Upper lobe of left lung (tissue), 6 donors: ENCODE measurements at regions not wholly inside any gene's neighbourhood (a gene's known extent, or its start where the extent isn't known, plus 50 kb on each side); places are given as distances from the start of the nearest gene placed in this dataset.

ENCODE experiments used
- ATAC-seq, 2 donors: fragments of 200-7000 bp; cut with Tn5 transposase; one replicate each; pipeline ENCODE4 v1.9.1; 2022; ENCODE audit warnings: mild to moderate bottlenecking in 2 of 2, moderate library complexity in 2 of 2; ENCODE audit not compliant: low FRiP score in 2 of 2
- DNase-seq, 2 donors: peaks; one replicate each; pipeline ENCODE4 v3.0.0-alpha.2; 2019 to 2020
- H3K27ac ChIP-seq, 4 donors: fragments of 200-600 bp; sonication (generic); one replicate each; pipeline ENCODE4 v1.5.1; 2016 to 2019
- H3K27me3 ChIP-seq, 4 donors: fragments of 200-600 bp; sonication (generic); one replicate each; pipeline ENCODE4 v1.5.1; 2017 to 2019
- H3K36me3 ChIP-seq, 4 donors: fragments of 200-600 bp; sonication (generic); one replicate each; pipeline ENCODE4 v1.5.1; 2016 to 2019
- H3K4me1 ChIP-seq, 4 donors: fragments of 200-600 bp; sonication (generic); one replicate each; pipeline ENCODE4 v1.5.1; 2018 to 2019
- H3K4me3 ChIP-seq, 4 donors: fragments of 200-600 bp; sonication (generic); one replicate each; pipeline ENCODE4 v1.5.1; 2017 to 2019; ENCODE audit warnings: mild to moderate bottlenecking in 2 of 4, moderate library complexity in 1 of 4
- H3K9me3 ChIP-seq, 4 donors: fragments of 200-600 bp; sonication (generic); one replicate each; pipeline ENCODE4 v1.5.1; 2018 to 2019
- EP300 ChIP-seq, 4 donors: sonication (generic); formaldehyde crosslinking; IDR thresholded peaks; one replicate each; pipeline ENCODE4 v1.5.1; 2017; ENCODE audit warnings: antibody characterized with exemption in 4 of 4, control low read depth in 2 of 4
- POLR2A ChIP-seq, 4 donors: fragments of 450-650 bp; IDR thresholded peaks; one replicate each; pipeline ENCODE4 v1.5.1; 2016 to 2017; ENCODE audit warnings: antibody characterized with exemption in 4 of 4, mild to moderate bottlenecking in 2 of 4
- POLR2AphosphoS5 ChIP-seq, 2 donors: sonication (generic); formaldehyde crosslinking; IDR thresholded peaks; one replicate each; pipeline ENCODE4 v1.5.1; 2017; ENCODE audit warnings: antibody characterized with exemption in 2 of 2
- WGBS, 2 donors: methylation state at CpG; one replicate each; pipeline ENCODE4 v1.1.5; 2017 to 2018; 5-methylcytosine and 5-hydroxymethylcytosine counted together
- TF ChIP-seq, protein P1 (sequence below), 6 experiments: fragments of 450-650 bp in 4 of 6; fragments of 200-600 bp in 2 of 6; sonication (generic) in 2 of 6; IDR thresholded peaks; one replicate each; pipeline ENCODE4 v1.5.1; 2016 to 2019; ENCODE audit warnings: antibody characterized with exemption in 6 of 6
- donor health status: DM: no; HTN: no; CAD: no; lungs with moderate emphysema.
- donor health status: DM: no; HTN: yes; CAD: no; lungs with severe emphysema.

DNA sequence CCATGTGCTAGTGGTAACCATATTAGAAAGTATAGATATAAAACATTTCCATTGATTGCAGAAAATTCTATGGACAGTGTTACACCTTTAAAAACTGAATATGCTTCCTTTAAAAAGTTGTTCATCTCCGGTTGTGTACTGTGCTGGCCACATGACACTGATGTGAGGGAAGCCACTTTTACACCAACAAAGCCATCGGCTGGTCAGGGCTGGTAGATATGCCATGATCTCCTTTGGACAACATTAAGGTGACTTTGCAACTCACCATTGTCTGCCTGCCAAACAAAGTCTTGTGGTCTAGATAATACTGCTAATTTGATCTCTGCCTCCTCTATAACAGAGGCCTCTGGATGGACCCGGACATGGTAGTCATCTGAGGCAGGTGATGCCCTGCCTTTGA is 156.0 kb upstream of the RARB start:
- Histone ChIP-seq H3K27ac (no peak overlapping the region), H3K4me1 (no peaks in the 10 kb centered on the region), H3K27me3 (no peaks in the 10 kb centered on the region), H3K4me3 (no peak overlapping the region), H3K9me3 (no peaks in the 10 kb centered on the region), H3K36me3 (no peaks in the 10 kb centered on the region)
- TF ChIP-seq POLR2A (IDR thresholded peaks at IDR 0.05) (no peak), EP300 (IDR thresholded peaks at IDR 0.05) (no peak), POLR2AphosphoS5 (IDR thresholded peaks at IDR 0.05) (no peak)
- TF ChIP-seq, protein P1, sequence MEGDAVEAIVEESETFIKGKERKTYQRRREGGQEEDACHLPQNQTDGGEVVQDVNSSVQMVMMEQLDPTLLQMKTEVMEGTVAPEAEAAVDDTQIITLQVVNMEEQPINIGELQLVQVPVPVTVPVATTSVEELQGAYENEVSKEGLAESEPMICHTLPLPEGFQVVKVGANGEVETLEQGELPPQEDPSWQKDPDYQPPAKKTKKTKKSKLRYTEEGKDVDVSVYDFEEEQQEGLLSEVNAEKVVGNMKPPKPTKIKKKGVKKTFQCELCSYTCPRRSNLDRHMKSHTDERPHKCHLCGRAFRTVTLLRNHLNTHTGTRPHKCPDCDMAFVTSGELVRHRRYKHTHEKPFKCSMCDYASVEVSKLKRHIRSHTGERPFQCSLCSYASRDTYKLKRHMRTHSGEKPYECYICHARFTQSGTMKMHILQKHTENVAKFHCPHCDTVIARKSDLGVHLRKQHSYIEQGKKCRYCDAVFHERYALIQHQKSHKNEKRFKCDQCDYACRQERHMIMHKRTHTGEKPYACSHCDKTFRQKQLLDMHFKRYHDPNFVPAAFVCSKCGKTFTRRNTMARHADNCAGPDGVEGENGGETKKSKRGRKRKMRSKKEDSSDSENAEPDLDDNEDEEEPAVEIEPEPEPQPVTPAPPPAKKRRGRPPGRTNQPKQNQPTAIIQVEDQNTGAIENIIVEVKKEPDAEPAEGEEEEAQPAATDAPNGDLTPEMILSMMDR (IDR thresholded peaks at IDR 0.05): no peak
- ATAC-seq: no peak
- no peak for DNase-seq
- 73 to 79% methylated on average over 3 of the region's 3 CpGs for WGBS, 2 donors

DNA sequence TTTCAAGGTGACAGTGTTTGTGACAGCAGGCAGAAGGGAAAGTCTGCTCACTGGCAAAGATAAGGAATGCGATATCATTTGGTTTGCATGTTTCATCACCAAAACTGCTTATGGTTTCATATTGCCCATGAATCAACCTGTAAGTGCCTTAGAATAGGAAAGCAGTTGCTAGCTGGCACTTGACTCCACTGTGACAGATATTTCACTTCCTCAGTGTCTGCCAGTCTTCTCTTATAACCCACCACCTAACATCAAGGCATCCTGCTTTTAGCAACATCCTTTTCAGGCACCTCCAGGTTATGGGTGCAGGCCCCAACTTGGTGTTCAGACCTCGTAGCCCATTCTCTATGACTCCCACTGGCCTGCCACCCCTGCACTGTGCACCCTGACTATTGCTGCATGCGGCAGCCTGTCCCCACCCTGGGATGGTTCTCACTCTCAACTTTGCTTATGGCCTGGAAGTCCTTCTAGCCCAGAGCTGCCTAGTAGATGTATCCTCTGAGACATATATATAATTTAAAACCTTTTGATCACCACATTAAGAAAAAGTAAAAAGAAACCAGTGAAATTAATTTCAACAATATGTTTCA is 154.4 kb upstream of the RARB start:
- 90 to 91% methylated on average over 3 of the region's 3 CpGs for WGBS, 2 donors
- H3K4me3 ChIP-seq: no peak overlapping the region
- H3K27me3 ChIP-seq: no peaks in the 10 kb centered on the region
- H3K9me3 ChIP-seq: no peaks in the 10 kb centered on the region
- no peak for DNase-seq
- no peak overlapping the region for H3K27ac ChIP-seq
- no peak for TF ChIP-seq POLR2A (IDR thresholded peaks at IDR 0.05)
- TF ChIP-seq, protein P1 (IDR thresholded peaks at IDR 0.05): no peak
- no peak for TF ChIP-seq EP300 (IDR thresholded peaks at IDR 0.05)
- no peak for TF ChIP-seq POLR2AphosphoS5 (IDR thresholded peaks at IDR 0.05)
- no peaks in the 10 kb centered on the region for H3K4me1 ChIP-seq
- no peaks in the 10 kb centered on the region for H3K36me3 ChIP-seq
- no peak for ATAC-seq

DNA sequence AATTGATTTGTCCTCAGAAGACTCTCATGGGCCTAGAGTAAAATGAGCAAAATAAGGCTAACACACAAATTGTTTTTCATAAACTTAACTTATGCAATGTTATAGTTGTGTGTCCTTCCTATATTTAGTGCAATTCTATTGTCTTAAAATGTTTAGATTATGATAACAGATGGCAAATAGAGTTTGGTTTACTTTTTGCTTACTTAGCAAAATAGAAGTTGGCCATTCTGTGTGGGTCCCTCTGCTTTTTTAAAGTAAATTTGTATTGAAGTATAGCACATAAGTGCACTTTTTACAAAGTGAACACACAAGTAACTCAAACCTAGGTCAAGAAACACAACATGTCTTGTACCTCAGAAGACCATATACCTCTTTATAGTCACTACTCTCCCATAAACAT is 150.6 kb upstream of the RARB start:
- ATAC-seq (no peak), DNase-seq (no peak)
- Histone ChIP-seq H3K4me1 (no peaks in the 10 kb centered on the region), H3K36me3 (no peaks in the 10 kb centered on the region), H3K27ac (no peak overlapping the region), H3K9me3 (no peaks in the 10 kb centered on the region), H3K27me3 (no peaks in the 10 kb centered on the region), H3K4me3 (no peak overlapping the region)
- TF ChIP-seq EP300 (IDR thresholded peaks at IDR 0.05): no peak
- TF ChIP-seq POLR2A (IDR thresholded peaks at IDR 0.05): no peak
- TF ChIP-seq, protein P1 (IDR thresholded peaks at IDR 0.05): no peak
- no peak for TF ChIP-seq POLR2AphosphoS5 (IDR thresholded peaks at IDR 0.05)

DNA sequence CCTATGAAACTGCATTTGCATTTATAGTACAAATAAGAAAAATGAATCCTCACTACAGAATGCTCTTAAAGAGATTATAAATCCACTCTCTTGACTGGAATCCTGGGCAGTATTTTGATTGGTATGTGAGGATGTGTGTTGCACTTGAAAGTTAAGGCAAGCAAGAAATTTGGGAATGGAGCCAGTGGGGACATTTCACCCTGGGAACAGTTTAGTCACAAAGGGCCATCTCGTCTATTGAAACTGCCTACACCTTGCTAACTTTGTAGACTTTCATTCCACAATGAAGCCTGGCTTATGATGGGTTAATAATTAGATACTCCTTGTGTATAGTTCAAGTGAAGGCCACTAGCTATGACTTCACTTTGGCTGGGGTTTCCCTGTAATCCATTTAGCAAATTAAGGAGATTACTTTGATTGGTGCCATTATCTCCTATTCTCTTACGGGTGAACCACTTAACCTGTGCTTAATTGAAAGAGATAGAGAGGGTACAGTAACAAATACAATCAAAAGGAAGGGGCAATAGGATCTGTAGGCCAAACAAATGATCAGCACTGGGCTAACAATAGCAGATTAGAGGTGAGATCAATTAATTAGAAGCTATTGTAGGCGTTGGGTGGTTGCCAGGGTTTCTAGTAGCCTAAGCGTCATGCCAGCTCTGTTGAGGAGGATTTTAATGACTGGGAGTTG is 146.9 kb upstream of the RARB start:
- TF ChIP-seq, protein P1 (IDR thresholded peaks at IDR 0.05): no peak
- no peak for TF ChIP-seq POLR2A (IDR thresholded peaks at IDR 0.05)
- no peak for TF ChIP-seq EP300 (IDR thresholded peaks at IDR 0.05)
- no peak for TF ChIP-seq POLR2AphosphoS5 (IDR thresholded peaks at IDR 0.05)
- Histone ChIP-seq H3K27me3 (no peaks in the 10 kb centered on the region), H3K4me1 (no peaks in the 10 kb centered on the region), H3K27ac (no peak overlapping the region), H3K4me3 (no peak overlapping the region), H3K36me3 (no peaks in the 10 kb centered on the region), H3K9me3 (no peaks in the 10 kb centered on the region)
- 85 to 86% methylated on average over 4 of the region's 4 CpGs for WGBS, 2 donors
- ATAC-seq (no peak), DNase-seq (no peak)

DNA sequence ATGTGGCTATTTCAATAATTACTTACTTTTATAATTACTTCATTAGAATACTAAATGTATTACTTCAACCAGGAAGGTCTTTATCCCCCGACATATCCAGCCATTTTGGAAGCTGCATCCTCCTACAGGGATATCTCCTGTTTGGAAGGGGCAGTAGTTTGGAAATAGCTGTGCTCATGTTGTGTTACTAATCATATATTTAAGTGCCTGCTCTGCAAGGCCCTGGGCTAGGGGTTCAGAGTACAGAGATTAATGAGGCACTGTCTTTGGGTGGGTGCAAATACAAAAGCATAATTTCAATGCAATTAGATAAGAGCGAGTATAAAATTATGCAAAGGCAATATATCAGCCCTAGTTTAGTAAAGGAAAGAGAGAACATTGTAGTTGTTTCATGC is 146.3 kb upstream of the RARB start:
- Histone ChIP-seq H3K27me3 (no peaks in the 10 kb centered on the region), H3K27ac (no peak overlapping the region), H3K4me3 (no peak overlapping the region), H3K36me3 (no peaks in the 10 kb centered on the region), H3K9me3 (no peaks in the 10 kb centered on the region), H3K4me1 (no peaks in the 10 kb centered on the region)
- ATAC-seq (no peak), DNase-seq (no peak)
- TF ChIP-seq, protein P1 (IDR thresholded peaks at IDR 0.05): no peak
- no peak for TF ChIP-seq EP300 (IDR thresholded peaks at IDR 0.05)
- TF ChIP-seq POLR2A (IDR thresholded peaks at IDR 0.05): no peak
- no peak for TF ChIP-seq POLR2AphosphoS5 (IDR thresholded peaks at IDR 0.05)
- WGBS, 2 donors: 96 to 97% methylated on average over 2 of the region's 2 CpGs
